HEK293T (cell line): ENCODE measurements at regions not wholly inside any gene's neighbourhood (a gene's known extent, or its start where the extent isn't known, plus 50 kb on each side); places are given as distances from the start of the nearest gene placed in this dataset.

Source experiments
- BHLHE40 ChIP-seq: fragments of 450-650 bp; IDR thresholded peaks from 2 replicates; pipeline ENCODE4 v1.6.1; 2016; ENCODE audit warnings: mild to moderate bottlenecking, moderate library complexity, borderline replicate concordance
- ELF4 ChIP-seq: fragments of 450-650 bp; IDR thresholded peaks from 2 replicates; pipeline ENCODE4 v1.6.1; 2017; ENCODE audit warnings: antibody characterized with exemption
- FOXA1 ChIP-seq: fragments of 450-650 bp; IDR thresholded peaks from 2 replicates; pipeline ENCODE4 v1.6.1; 2016; ENCODE audit warnings: mild to moderate bottlenecking
- FOXK2 ChIP-seq: fragments of 450-650 bp; IDR thresholded peaks from 2 replicates; pipeline ENCODE4 v1.6.1; 2016; ENCODE audit warnings: mild to moderate bottlenecking
- FOXM1 ChIP-seq: fragments of 450-650 bp; IDR thresholded peaks from 2 replicates; pipeline ENCODE4 v1.6.1; 2017; ENCODE audit warnings: mild to moderate bottlenecking, borderline replicate concordance
- HDGF ChIP-seq: fragments of 450-650 bp; IDR thresholded peaks from 2 replicates; pipeline ENCODE4 v1.6.1; 2017; ENCODE audit warnings: antibody characterized with exemption, borderline replicate concordance
- L3MBTL2 ChIP-seq: fragments of 450-650 bp; conservative IDR thresholded peaks from 2 replicates; pipeline ENCODE4 v1.6.1; 2016; ENCODE audit warnings: mild to moderate bottlenecking
- LEF1 ChIP-seq: fragments of 450-650 bp; IDR thresholded peaks from 2 replicates; pipeline ENCODE4 v1.6.1; 2017; ENCODE audit warnings: mild to moderate bottlenecking, borderline replicate concordance
- NFRKB ChIP-seq: fragments of 450-650 bp; IDR thresholded peaks from 2 replicates; pipeline ENCODE4 v1.6.1; 2016; ENCODE audit warnings: mild to moderate bottlenecking, moderate library complexity
- SP1 ChIP-seq: fragments of 450-650 bp; IDR thresholded peaks from 2 replicates; pipeline ENCODE4 v1.6.1; 2017
- SUZ12 ChIP-seq: fragments of 450-650 bp; IDR thresholded peaks from 2 replicates; pipeline ENCODE4 v1.6.1; 2016; ENCODE audit warnings: mild to moderate bottlenecking
- TARDBP ChIP-seq: fragments of 450-650 bp; IDR thresholded peaks from 2 replicates; pipeline ENCODE4 v1.6.1; 2016
- ZNF384 ChIP-seq: fragments of 450-650 bp; IDR thresholded peaks from 2 replicates; pipeline ENCODE4 v1.6.1; 2016
- TF ChIP-seq, protein P1 (sequence below): fragments of 450-650 bp; IDR thresholded peaks from 2 replicates; pipeline ENCODE4 v1.6.1; 2016

GRCh38 chr1:195141294-195141693, 1466.9 kb downstream of the KCNT2 start:
- TF ChIP-seq BHLHE40 (no peak), FOXK2 (no peak), SP1 (no peak), FOXM1 (no peak), ELF4 (no peak), HDGF (no peak), TARDBP (no peak), NFRKB (no peak), FOXA1 (no peak), ZNF384 (no peak), L3MBTL2 (no peak), LEF1 (no peak), SUZ12 (no peak)
- TF ChIP-seq, protein P1, sequence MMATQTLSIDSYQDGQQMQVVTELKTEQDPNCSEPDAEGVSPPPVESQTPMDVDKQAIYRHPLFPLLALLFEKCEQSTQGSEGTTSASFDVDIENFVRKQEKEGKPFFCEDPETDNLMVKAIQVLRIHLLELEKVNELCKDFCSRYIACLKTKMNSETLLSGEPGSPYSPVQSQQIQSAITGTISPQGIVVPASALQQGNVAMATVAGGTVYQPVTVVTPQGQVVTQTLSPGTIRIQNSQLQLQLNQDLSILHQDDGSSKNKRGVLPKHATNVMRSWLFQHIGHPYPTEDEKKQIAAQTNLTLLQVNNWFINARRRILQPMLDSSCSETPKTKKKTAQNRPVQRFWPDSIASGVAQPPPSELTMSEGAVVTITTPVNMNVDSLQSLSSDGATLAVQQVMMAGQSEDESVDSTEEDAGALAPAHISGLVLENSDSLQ = no peak
